ENCODE measurements at regions not wholly inside any gene's neighbourhood (a gene's known extent, or its start where the extent isn't known, plus 50 kb on each side); places are given as distances from the start of the nearest gene placed in this dataset.

- TF ChIP-seq CTCF (IDR thresholded peaks at IDR 0.05), result no peak
- ATAC-seq (ENCODE audit: low FRiP score), result no peak
- no peak for DNase-seq (ENCODE audit: low spot score)
These were observed 583.7 kb downstream of the GATA3 start for GRCh38 chr10:8638088-8638672.

- DNase-seq (ENCODE audit: low spot score) (no peak), ATAC-seq (ENCODE audit: low FRiP score) (no peak)
- no peak for TF ChIP-seq CTCF (IDR thresholded peaks at IDR 0.05)
These were observed 585.1 kb downstream of the GATA3 start for GRCh38 chr10:8639486-8640185.

- DNase-seq (ENCODE audit: low spot score) (no peak), ATAC-seq (ENCODE audit: low FRiP score) (no peak)
- no peak for TF ChIP-seq CTCF (IDR thresholded peaks at IDR 0.05)
These were observed 585.8 kb downstream of the GATA3 start for GRCh38 chr10:8640301-8640700.

GRCh38 chr10:8640878-8641277 lies 586.4 kb downstream of the GATA3 start:
- ATAC-seq (ENCODE audit: low FRiP score) (no peak), DNase-seq (ENCODE audit: low spot score) (no peak)
- TF ChIP-seq CTCF (IDR thresholded peaks at IDR 0.05), result no peak

- TF ChIP-seq CTCF (IDR thresholded peaks at IDR 0.05), result no peak
- ATAC-seq (ENCODE audit: low FRiP score), result no peak
- no peak for DNase-seq (ENCODE audit: low spot score)
These were observed 601.8 kb downstream of the GATA3 start for GRCh38 chr10:8656261-8656660.

- TF ChIP-seq CTCF (IDR thresholded peaks at IDR 0.05), result no peak
- DNase-seq (ENCODE audit: low spot score) (no peak), ATAC-seq (ENCODE audit: low FRiP score) (no peak)
These were observed 605.5 kb downstream of the GATA3 start for GRCh38 chr10:8659982-8660381.

- ATAC-seq (ENCODE audit: low FRiP score) (no peak), DNase-seq (ENCODE audit: low spot score) (no peak)
- no peak for TF ChIP-seq CTCF (IDR thresholded peaks at IDR 0.05)
These were observed 607.4 kb downstream of the GATA3 start for GRCh38 chr10:8661886-8662285.
